ENCODE measurements at regions not wholly inside any gene's neighbourhood (a gene's known extent, or its start where the extent isn't known, plus 50 kb on each side); places are given as distances from the start of the nearest gene placed in this dataset.

- TF ChIP-seq CTCF (IDR thresholded peaks at IDR 0.05) (no peak), EP300 (IDR thresholded peaks at IDR 0.05) (no peak), POLR2A (IDR thresholded peaks at IDR 0.05; ENCODE audit: low read depth) (no peak)
Observed at GRCh38 chr20:22729616-22730236, 145.4 kb upstream of the FOXA2 start.
